SK-N-SH treated with all-trans-retinoic acid at 6 μM for 48 hours (cell line): ENCODE measurements at regions not wholly inside any gene's neighbourhood (a gene's known extent, or its start where the extent isn't known, plus 50 kb on each side); places are given as distances from the start of the nearest gene placed in this dataset.
A peak's percentile ranks its signal among the peaks of the same experiment; 100 is the strongest.

ENCODE experiments used
- ATAC-seq: fragments of 200-7000 bp; cut with Tn5 transposase; 3 replicates; pipeline ENCODE4 v1.9.1; 2020; ENCODE audit warnings: mild to moderate bottlenecking, moderate library complexity
- ARNTL ChIP-seq: fragments of 450-650 bp; formaldehyde crosslinking; IDR thresholded peaks from 2 replicates; pipeline ENCODE4 v1.5.0; 2020; ENCODE audit warnings: low read depth, mild to moderate bottlenecking, moderate library complexity, borderline replicate concordance
- BACH2 ChIP-seq: fragments of 250-450 bp; sonication (Bioruptor Pico); IDR thresholded peaks from 2 replicates; pipeline ENCODE4 v1.9.0; 2021; ENCODE audit warnings: mild to moderate bottlenecking, borderline replicate concordance
- CREB5 ChIP-seq: fragments of 250-450 bp; sonication (Bioruptor Pico); IDR thresholded peaks from 2 replicates; pipeline ENCODE4 v1.5.1; 2020; ENCODE audit warnings: low read depth, mild to moderate bottlenecking, moderate library complexity
- CSDC2 ChIP-seq: fragments of 250-450 bp; sonication (Bioruptor Pico); IDR thresholded peaks from 2 replicates; pipeline ENCODE4 v1.5.0; 2020; ENCODE audit warnings: mild to moderate bottlenecking, moderate library complexity
- ESRRG ChIP-seq: fragments of 250-450 bp; sonication (Bioruptor Pico); IDR thresholded peaks from 2 replicates; pipeline ENCODE4 v1.6.1; 2021; ENCODE audit warnings: mild to moderate bottlenecking
- GLIS3 ChIP-seq: fragments of 250-450 bp; sonication (Bioruptor Pico); IDR thresholded peaks from 2 replicates; pipeline ENCODE4 v1.5.0; 2020; ENCODE audit warnings: mild to moderate bottlenecking, moderate library complexity
- ISL1 ChIP-seq: fragments of 250-450 bp; sonication (Bioruptor Pico); IDR thresholded peaks from 2 replicates; pipeline ENCODE4 v2.1.2; 2022; ENCODE audit warnings: mild to moderate bottlenecking, moderate library complexity
- OSR1 ChIP-seq: fragments of 250-450 bp; sonication (Bioruptor Pico); IDR thresholded peaks from 2 replicates; pipeline ENCODE4 v1.8.0; 2022; ENCODE audit warnings: moderate library complexity, mild to moderate bottlenecking, inconsistent platforms
- PPARA ChIP-seq: fragments of 250-450 bp; sonication (Bioruptor Pico); IDR thresholded peaks from 2 replicates; pipeline ENCODE4 v1.5.0; 2020; ENCODE audit warnings: mild to moderate bottlenecking, borderline replicate concordance
- RARB ChIP-seq: fragments of 250-450 bp; sonication (Bioruptor Pico); IDR thresholded peaks from 2 replicates; pipeline ENCODE4 v1.8.0; 2021; ENCODE audit warnings: mild to moderate bottlenecking, moderate library complexity
- SNAI2 ChIP-seq: fragments of 250-450 bp; sonication (Bioruptor Pico); IDR thresholded peaks from 2 replicates; pipeline ENCODE4 v1.5.0; 2020; ENCODE audit warnings: mild to moderate bottlenecking, moderate library complexity
- TCF4 ChIP-seq: fragments of 250-450 bp; sonication (Bioruptor Pico); IDR thresholded peaks from 2 replicates; pipeline ENCODE4 v1.8.0; 2021; ENCODE audit warnings: mild to moderate bottlenecking, moderate library complexity, borderline replicate concordance
- TOX ChIP-seq: fragments of 250-450 bp; sonication (Bioruptor Pico); IDR thresholded peaks from 2 replicates; pipeline ENCODE4 v1.8.0; 2021; ENCODE audit warnings: mild to moderate bottlenecking, moderate library complexity, borderline replicate concordance
- TSHZ2 ChIP-seq: fragments of 250-450 bp; sonication (Bioruptor Pico); IDR thresholded peaks from 2 replicates; pipeline ENCODE4 v1.5.0; 2020; ENCODE audit warnings: mild to moderate bottlenecking, moderate library complexity
- ZFP3 ChIP-seq: fragments of 250-450 bp; sonication (Bioruptor Pico); IDR thresholded peaks from 2 replicates; pipeline ENCODE4 v1.5.0; 2020; ENCODE audit warnings: mild to moderate bottlenecking, moderate library complexity
- ZFP30 ChIP-seq: fragments of 450-650 bp; formaldehyde crosslinking; IDR thresholded peaks from 2 replicates; pipeline ENCODE4 v1.5.0; 2022; ENCODE audit warnings: mild to moderate bottlenecking, moderate library complexity
- ZNF565 ChIP-seq: fragments of 450-650 bp; formaldehyde crosslinking; conservative IDR thresholded peaks from 2 replicates; pipeline ENCODE4 v1.5.0; 2020; ENCODE audit warnings: low read depth, mild to moderate bottlenecking, moderate library complexity
- ZNF70 ChIP-seq: fragments of 450-650 bp; formaldehyde crosslinking; IDR thresholded peaks from 2 replicates; pipeline ENCODE4 v1.5.0; 2020; ENCODE audit warnings: mild to moderate bottlenecking, moderate library complexity
- ZNF8 ChIP-seq: fragments of 450-650 bp; formaldehyde crosslinking; IDR thresholded peaks from 2 replicates; pipeline ENCODE4 v1.5.0; 2020; ENCODE audit warnings: mild to moderate bottlenecking, moderate library complexity
- TF ChIP-seq, protein P1 (sequence below): fragments of 250-450 bp; sonication (Bioruptor Pico); IDR thresholded peaks from 2 replicates; pipeline ENCODE4 v1.5.1; 2021; ENCODE audit warnings: mild to moderate bottlenecking, moderate library complexity
- TF ChIP-seq, protein P2 (sequence below): fragments of 250-450 bp; sonication (Bioruptor Pico); IDR thresholded peaks from 2 replicates; pipeline ENCODE4 v1.8.0; 2021; ENCODE audit warnings: low read depth, mild to moderate bottlenecking, moderate library complexity, borderline replicate concordance

DNA sequence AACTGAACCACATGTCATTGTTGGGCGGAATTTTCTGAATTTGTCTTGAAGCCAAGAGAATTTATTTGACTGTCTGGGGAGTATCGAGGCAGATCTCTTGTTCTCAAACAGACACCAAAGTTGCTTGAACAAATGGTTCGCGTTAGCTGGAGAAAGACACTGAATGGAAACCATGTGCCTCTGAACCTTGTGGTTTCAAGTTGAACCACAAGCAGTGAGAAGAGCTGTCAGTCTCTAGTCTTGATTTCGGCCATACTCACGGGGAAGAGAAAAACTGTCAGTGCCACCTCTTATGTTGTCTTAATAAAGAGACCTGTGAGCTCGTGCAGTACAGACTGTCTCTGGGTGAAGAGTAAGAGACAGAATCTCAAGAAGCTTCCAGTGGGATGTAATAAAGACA is 886.5 kb upstream of the SOX9 start:
- no peak for ATAC-seq
- TF ChIP-seq CREB5 (CRISPR knock-in tag) = no peak
- no peak for TF ChIP-seq ARNTL (CRISPR knock-in tag)
- no peak for TF ChIP-seq TOX
- TF ChIP-seq ISL1 (CRISPR knock-in tag) = no peak
- TF ChIP-seq ZFP3 (CRISPR knock-in tag) = no peak
- TF ChIP-seq PPARA (CRISPR knock-in tag) = no peak
- TF ChIP-seq GLIS3 = no peak
- TF ChIP-seq ESRRG (CRISPR knock-in tag) = no peak
- no peak for TF ChIP-seq TCF4 (CRISPR knock-in tag)
- TF ChIP-seq BACH2 = no peak

DNA sequence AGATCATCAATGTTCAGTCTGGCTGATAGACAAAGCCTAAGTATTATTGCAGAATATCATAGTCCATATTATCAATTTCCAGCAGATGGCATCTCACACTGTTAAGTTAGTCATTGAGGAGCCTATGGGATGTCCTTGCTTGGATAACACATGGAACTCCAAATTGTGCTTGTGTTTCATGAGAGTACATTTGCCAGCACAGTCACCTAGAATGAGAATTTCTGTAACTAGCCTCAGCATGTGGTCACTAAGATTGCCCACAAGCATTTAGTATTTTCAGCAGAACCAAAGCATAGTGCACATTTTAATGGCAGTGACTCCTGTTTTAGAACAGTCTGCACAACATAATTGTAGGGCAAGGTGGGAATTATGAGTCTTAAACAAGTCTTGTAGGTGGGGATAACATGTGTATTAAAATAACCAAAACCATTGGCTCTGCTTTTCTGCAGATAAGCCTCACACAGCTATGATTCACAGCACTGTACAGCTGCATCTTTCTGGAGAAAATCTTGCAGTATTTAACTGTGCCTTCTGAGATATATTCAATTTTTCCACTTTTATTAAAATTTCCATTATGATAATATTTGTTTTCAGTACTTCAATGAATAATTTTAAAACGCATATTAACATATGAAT is 882.8 kb upstream of the SOX9 start:
- peak; percentile 99 for ATAC-seq
- TF ChIP-seq OSR1 (CRISPR knock-in tag) = no peak

GRCh38 chr17:71247441-71248015 is 873.3 kb upstream of the SOX9 start:
- ATAC-seq = no peak
- TF ChIP-seq ZNF565 (CRISPR knock-in tag) (no peak), ZNF8 (CRISPR knock-in tag) (no peak), ESRRG (CRISPR knock-in tag) (no peak), ISL1 (CRISPR knock-in tag) (no peak), OSR1 (CRISPR knock-in tag) (no peak), TCF4 (CRISPR knock-in tag) (no peak), ZNF70 (CRISPR knock-in tag) (no peak), BACH2 (no peak), ARNTL (CRISPR knock-in tag) (no peak), CREB5 (CRISPR knock-in tag) (no peak), CSDC2 (CRISPR knock-in tag) (no peak), TSHZ2 (no peak), RARB (CRISPR knock-in tag) (no peak), SNAI2 (no peak), PPARA (CRISPR knock-in tag) (no peak), ZFP30 (CRISPR knock-in tag) (no peak)
- TF ChIP-seq, protein P1, sequence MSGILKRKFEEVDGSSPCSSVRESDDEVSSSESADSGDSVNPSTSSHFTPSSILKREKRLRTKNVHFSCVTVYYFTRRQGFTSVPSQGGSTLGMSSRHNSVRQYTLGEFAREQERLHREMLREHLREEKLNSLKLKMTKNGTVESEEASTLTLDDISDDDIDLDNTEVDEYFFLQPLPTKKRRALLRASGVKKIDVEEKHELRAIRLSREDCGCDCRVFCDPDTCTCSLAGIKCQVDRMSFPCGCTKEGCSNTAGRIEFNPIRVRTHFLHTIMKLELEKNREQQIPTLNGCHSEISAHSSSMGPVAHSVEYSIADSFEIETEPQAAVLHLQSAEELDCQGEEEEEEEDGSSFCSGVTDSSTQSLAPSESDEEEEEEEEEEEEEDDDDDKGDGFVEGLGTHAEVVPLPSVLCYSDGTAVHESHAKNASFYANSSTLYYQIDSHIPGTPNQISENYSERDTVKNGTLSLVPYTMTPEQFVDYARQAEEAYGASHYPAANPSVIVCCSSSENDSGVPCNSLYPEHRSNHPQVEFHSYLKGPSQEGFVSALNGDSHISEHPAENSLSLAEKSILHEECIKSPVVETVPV (CRISPR knock-in tag) = no peak
- TF ChIP-seq, protein P2, sequence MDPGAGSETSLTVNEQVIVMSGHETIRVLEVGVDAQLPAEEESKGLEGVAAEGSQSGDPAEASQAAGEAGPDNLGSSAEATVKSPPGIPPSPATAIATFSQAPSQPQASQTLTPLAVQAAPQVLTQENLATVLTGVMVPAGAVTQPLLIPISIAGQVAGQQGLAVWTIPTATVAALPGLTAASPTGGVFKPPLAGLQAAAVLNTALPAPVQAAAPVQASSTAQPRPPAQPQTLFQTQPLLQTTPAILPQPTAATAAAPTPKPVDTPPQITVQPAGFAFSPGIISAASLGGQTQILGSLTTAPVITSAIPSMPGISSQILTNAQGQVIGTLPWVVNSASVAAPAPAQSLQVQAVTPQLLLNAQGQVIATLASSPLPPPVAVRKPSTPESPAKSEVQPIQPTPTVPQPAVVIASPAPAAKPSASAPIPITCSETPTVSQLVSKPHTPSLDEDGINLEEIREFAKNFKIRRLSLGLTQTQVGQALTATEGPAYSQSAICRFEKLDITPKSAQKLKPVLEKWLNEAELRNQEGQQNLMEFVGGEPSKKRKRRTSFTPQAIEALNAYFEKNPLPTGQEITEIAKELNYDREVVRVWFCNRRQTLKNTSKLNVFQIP (CRISPR knock-in tag) = no peak
